GM19468 (cell line): ENCODE measurements at regions not wholly inside any gene's neighbourhood (a gene's known extent, or its start where the extent isn't known, plus 50 kb on each side); places are given as distances from the start of the nearest gene placed in this dataset.
A peak's percentile ranks its signal among the peaks of the same experiment; 100 is the strongest.

ENCODE experiments used
- ATAC-seq: cut with Tn5 transposase; IDR thresholded peaks from one replicate; pipeline ENCODE4 v1.9.1; 2021; ENCODE audit warnings: mild to moderate bottlenecking, moderate library complexity, moderate number of reproducible peaks; ENCODE audit not compliant: unreplicated experiment; ENCODE audit errors: extremely low read depth

DNA sequence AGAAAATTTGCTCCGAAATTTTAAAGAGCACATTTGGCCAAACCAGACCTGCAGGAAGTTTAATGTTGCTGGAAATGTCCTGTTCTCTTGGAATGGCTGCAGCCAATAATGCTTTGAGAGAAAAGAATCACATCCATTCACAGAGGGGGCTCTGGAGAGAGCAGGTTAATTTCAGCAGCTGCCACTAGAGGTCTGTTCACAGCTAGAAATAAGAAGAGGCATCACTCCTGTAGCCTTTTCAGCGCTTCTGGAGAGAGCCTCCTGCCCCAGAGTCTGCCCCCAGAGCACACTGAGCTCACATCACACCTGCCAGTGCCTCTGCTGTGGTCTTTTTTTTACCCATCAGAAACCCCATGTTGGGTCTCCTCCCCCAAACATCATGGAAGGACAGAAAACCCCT is 124.8 kb upstream of the RAD23B start:
- ATAC-seq, result peak; percentile 66

DNA sequence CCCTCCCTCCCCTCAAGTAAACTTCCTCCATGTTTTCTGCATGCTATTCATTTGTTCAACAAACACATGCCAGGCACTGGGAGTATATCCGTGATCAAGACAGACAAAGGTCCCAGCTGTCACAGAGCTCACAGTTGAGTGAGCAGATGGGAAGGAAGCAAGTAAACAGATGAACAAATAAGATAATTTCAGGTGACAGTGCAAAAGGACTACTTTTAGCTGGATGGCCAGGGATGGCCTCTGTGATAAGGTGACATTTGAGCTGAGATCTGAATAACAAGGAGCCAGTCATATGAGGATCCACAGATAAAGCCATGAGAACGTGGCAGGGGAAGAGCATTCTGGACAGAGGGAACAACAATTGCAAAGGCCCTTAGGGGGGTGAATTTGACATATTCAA is 121.7 kb upstream of the RAD23B start:
- no peak for ATAC-seq

DNA sequence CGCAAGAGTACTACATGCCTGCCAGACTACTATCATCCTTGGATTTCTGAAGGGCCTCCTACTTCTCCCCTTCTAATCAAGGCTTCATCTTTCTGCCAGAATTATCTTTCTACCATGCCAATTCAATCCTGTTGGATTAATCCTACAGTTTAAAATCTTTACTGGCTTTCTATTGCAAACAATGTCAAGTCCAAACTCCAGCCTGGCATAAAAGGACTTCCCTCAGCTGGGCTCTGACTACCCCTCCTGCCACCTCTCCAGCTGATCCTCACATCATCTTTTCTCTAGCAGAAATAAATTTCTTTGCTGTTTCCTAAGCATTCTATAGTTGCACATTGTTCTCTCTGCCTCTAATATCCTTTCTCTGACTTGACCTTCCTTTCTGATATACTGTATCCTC is 119.7 kb upstream of the RAD23B start:
- ATAC-seq, result no peak

DNA sequence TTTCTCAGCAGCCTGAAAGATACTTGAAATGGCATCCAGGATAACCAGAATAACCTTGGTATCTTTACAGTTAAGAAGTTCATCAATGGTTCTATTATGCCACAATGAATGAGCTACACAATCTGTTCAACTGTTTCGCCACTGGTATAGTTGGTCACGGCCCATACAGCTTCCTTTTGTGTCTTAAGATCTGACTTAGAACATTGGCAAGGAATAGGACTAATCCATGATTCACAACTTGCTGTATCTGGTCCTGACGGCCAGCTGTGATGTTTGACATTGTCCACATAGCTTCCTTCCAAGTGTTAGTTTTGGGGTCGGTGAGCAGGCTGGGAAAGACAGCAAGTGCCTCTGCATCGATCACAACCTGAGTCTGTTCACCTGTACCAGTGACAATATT is 113.3 kb upstream of the RAD23B start:
- no peak for ATAC-seq

DNA sequence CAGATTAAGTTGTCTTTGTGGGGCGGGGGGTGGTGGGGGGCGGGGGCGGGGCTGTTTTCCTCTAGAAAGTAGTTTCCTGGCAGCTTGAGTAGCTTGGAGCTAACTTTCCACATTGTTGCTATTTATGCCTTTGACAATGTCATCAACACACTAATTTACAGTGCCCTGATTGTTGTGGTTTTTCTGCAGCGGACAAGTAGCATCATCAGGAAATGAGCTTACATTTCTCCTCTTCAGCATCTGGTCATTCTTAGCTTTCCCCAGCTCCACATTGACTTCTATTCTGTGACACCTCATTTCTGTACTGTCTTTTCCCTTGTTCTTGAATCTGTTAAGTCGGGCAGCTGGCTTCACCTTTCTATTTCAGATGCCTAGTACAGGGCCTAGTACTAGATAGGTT is 112.3 kb upstream of the RAD23B start:
- no peak for ATAC-seq

DNA sequence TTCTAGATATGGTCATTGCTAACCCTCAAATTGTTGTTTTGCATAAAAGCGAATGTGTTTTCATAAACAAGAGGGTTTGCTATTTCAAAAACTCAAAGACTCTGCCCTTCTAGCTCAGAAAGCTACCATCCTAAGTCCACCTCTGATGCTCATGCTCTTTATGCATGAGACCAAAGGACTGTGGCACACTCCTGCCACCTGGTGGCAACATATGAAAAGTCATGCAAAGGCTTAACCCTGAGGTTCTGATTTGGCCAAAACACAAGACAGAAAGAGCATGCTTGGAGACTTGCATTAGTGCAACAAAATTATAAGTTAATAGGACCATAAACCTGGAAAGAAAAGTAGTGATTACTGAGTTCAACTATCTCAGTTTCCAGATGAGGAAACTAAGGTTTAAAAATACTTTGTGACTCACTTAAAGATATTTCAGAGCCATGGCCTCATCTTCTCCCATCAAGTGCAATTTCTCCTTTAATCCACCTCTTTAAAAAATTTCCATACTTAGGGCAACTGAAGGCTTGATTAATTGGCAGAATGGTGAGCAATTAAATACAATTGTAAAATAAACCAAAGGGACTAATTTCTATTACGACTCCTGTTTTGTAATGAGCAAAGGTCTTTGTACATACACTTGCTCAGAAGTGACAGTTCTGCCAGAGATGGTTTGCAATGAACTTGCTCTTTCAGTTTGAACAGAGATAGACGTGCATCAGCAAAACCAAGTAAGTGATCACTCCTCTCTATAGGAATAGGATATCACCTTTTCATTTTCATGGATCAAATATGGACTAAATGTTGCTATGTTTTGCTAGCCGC is 110.7 kb upstream of the RAD23B start:
- peak; percentile 80 for ATAC-seq

DNA sequence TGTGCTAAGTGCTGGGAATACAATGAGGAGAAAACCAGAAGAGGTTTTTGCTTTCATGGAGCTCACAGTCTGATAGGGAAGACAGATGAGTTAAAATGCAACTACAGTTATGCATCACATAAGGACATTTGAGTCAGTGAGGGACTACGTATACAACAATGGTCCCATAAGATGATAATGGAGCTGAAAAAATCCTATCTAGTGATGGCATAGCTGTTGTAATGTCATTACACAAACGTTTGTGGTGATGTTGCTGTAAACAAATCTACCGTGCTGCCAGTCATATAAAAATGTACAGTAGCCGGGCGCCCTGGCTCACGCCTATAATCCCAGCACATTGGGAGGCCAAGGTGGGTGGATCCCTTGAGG is 110.1 kb upstream of the RAD23B start:
- ATAC-seq, result no peak

DNA sequence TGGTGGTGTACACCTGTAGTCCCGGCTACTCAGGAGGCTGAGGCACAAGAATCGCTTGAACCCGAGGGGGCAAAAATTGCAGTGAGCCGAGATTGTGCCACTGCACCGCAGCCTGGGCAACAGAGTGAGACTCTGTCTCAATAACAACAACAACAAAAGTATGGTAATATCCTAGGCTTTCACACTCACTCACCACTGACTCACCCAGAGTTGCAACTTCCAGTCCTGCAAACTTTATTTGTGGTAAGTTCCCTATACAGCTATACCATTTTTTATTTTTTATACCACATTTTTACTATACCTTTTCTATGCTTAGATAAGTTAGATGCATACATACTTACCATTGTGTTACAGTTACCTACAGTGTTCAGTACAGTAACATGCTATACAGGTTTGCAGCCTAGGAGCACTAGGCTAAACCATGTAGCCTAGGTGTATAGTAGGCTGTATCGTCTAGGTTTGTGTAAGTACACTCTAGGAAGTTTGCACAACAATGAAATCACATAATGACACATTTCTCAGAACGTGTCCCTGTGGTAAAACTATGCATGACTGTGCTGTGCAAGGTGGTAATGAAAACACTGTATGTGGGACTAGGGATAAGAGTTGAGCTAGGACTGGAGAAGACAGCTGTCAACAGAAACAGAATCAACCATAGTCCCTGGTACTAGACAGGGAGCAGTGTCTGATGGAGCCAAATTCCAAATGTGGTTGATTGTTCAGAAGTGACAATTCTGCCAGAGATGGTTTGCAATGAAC is 109.5 kb upstream of the RAD23B start:
- ATAC-seq, result no peak

DNA sequence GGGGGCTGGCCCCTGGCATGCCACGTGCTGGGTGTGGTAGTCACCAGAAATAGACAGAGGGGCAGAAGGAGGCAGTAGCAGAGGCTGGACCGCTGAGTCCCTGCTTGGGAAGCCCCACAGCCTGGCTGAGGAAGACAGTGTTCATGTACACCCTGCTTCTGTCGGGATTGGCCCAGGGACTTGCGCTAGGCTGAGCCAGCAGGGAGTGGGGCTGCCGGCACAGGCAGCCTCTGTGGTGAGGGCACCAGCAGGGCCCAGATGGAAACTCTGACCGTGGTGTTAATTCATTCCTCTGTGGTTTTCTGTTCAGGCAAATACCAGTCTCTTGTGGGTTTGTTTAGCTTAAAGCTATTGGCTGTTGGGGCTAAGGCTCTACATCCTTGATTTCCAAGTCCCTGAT is 108.6 kb upstream of the RAD23B start:
- no peak for ATAC-seq

DNA sequence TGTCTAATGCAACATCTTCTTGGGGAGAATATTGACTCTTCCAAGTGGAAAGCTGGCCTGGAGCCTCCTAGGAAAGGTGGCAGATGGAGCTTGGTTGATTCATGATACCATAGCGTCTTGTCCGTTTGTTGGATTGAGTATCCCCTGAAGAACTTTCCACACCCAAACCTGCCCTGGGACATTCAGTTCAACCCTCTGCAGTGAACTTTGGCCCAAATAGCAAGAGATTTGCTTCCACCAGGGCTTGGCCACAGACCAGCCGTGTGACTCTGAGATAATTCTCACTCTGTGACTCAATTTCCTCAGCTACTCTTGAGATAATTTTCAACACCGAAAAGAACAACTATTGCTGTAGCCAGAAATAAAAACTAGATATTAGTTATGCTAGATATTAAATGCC is 108.0 kb upstream of the RAD23B start:
- ATAC-seq, result no peak

DNA sequence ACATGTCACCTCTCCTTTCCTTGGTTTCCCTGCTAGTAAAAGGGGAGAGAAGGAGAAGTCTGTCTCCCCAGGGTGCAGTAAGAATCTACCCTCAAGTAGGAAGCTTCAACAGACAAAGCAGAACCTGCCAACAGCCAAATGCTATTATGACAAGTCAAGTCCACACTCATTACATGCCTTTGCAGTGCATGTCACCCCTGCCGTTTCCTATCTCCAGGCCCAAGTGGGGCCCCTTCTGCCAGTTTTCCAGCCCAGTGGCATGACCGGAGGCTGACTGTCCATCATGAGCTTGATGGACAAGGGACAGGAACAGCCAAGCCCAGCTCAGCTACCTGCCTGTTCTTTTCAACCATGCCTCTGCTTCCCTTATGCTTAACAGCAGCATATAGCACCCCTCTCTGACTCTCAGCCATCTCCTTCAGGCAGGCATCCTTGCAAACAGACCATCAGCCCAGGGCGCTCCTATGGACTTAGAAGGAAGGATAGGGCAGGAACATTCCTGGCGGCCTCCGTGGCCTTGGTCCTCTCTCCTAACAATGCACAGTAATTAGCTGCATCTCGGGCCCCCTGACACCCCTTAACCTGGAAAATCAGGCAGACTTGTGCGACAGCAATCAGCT is 107.2 kb upstream of the RAD23B start:
- no peak for ATAC-seq

DNA sequence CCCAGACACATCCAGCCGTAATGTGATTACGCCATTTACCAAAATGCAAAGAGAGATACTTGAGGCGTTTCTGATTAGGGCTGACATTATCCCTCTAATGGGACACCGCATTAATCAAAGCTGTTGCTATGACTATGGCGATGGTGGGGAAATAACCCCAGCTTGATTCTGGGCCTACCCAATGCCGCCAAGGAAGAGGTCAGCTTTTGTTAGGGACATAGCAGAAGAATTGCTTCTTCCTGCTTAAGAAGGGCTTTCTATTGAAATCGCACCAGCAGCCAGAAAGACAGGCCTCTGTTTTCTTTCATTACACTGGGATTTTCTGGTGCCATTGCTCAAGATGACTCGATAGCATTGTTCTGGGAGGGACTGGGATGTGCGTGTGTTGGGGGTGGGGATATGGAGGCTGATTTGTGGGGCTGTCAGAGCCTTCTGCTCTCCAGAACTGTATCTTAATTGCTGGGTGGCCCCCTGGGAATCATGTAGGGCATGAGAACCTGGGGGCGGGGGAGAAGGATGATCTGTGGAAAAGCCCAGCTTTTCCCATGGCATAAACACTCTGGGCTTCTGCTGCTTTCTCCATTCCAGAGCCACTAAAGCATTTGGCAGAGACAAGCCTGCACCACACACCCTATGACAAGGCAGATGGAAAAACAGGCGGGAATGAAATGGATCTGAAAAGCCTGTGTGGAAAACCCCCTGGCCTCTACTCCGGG is 106.5 kb upstream of the RAD23B start:
- ATAC-seq, result no peak

DNA sequence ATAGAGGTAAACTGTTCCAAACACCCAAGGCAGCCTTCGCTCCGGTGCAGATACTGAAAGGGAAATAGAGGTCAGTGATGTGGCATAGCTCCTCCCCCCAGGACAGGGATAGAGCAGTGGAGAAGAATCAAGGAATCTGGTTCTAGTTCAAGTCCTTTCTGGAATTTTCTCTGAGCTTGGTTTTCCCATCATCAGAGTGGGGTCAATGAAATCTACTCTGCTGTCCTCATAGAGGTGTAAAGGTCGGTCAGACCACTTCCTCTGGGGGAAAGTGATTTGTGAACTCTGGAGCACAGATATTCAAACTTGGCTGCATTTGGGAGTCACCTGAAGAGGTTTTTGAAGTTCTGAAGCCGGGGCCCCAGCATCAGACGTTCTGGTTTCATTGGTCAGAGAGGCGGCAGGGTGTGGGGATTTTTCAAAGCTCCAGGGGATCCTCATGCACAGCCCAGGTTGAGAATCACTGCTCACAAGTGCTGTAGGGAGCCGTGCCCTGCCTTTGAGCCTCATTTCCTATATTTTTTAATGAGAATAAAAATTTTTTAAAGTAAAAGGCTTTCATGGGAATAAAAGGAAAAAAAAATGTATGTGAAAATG is 105.7 kb upstream of the RAD23B start:
- ATAC-seq, result no peak

DNA sequence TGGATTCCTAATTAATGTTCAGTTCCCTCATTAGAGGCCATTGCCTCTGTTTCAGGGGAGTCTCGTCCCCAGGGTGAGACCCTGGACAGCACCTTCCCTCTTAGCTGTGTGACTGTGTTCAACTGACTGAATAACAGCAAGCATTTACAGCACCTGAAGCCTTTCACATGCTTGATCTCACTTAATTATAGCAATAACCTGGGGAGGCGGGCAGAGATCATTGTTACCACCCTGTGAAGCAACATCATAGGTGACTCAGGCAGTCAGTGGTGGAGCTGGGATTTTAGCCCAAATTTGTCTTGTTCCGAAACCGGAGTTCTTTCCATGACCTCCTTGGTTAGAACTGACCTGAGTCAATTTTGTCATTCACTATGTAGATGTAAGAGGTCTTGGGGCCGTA is 105.2 kb upstream of the RAD23B start:
- ATAC-seq, result no peak

DNA sequence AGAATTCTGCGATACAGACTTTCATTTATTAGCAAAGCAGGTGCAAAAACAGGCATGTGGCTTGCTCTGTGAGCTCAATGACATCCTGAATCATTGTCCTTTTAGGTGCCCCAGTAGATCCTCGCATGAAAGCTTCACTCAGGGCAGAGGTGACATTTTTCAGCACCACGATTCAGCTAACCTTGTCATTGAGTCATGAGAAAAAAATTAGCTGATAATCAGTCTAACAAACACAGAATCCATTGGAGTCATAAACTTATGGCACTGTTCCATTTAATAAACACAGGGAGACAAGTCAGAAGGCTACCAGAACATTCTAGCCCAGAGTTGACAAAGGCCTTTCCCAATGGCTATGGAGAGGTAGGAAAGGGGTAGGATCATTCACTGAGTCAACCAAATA is 104.8 kb upstream of the RAD23B start:
- no peak for ATAC-seq

DNA sequence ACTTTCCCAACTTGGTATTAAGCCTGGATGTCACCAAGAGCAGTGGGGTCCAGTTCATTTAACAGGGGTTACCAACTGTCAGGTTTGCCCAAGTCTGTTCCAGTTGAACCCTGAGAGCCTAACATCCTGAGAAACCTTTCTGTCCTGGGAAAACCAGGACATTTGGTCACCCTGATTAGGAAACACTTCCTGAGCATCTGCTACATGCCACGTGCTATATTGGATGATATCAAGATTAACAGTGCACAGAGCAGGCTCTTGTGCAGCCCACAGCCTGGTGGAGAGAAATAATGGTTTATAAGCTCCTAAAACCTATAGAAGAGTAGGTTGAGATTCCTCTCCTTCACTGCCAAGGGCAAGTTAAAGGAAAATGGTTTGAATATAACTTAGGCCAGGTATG is 102.9 kb upstream of the RAD23B start:
- no peak for ATAC-seq

DNA sequence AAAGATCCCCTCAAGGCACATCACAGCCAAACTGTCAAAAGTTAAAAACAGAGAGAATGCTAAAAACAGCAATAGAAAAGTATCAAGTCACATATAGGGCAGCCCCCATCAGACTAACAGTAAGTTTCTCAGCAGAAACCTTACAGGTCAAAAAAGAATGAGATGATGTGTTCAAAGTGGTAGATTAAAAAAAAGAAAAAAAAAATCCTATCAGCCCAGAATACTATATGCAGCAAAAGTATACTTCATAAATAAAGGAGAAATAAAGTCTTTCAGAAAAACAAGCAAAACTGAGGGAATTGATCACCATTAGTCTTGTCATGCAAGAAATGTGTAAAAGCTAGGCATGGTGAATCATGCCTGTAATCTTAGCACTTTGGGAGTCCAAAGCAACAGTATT is 99.9 kb upstream of the RAD23B start:
- no peak for ATAC-seq

DNA sequence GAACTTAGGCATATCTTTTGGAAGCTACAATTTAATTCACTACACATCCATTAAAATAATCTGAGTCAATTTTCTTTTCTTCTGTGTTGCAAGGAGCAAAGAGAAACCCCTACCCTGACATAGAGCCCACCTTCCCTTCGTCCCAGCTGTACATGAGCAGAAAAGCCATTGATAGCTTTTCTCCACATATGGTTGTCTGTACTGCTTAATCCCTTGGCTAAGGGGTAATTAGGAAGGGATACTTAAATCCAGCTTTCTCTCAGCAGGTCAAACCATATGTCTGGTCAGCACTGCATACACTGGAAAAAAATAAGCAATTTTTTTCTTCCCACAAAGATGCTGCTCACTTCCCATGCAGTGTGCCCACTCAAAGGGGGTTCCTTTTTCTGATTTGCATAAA is 94.7 kb upstream of the RAD23B start:
- no peak for ATAC-seq

DNA sequence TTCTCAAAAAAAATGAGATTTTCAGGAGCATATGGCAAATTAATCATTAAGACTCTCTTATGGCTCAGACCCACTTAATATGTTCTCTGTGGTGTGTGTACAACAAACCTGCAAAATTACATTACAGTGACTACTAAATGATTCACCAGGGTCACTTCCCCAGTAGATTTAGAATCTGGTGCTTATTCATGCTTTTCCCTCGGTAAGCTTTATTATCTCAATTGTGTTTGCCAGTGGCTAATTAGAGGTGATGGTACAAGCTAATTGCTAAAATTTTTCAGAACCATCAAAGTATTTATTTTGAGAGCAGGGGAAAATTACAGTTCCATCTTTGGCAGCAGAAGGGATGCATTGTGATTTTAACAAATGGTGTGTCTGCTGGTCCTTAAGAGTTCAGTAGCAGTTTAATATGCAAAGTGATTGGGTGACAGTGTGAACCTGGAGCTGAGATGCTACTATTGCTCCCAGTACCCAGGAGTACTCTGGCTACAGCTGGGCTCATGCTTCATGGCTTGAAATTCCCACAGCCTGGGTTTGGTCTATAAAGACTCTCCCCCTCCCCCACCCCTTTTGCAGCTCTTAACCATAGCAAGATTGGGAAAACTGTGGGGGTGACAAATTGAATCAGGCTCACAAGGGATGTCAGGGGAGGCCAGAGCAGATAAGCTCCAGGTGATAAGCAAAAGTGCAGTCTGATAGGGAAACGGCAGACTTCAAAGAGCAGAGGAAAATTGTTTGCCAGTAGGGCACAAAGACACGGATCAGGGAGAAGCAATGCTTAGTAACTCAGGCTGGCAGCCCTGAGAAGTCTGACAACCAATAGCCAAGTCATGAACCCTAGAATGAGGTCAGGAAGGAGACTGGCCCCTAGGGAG is 92.8 kb upstream of the RAD23B start:
- ATAC-seq, result no peak

DNA sequence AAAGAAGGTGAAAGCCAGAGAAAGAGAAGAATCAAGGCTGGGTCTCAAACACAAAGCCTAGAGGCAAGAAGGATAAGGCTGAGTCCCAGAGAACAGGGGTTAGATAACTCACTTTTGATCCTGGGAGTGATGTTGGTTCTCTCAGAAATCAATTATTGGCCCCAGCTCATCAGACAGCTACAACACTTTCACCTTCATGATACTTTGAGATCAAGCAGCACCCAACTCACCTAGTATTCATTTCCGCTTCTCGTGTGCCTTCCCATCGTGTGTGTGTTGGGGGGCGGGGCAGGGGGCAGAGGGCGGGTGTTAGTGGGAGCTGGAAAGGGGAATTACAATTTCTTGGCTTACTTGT is 92.2 kb upstream of the RAD23B start:
- ATAC-seq, result no peak
